ENCODE measurements at regions not wholly inside any gene's neighbourhood (a gene's known extent, or its start where the extent isn't known, plus 50 kb on each side); places are given as distances from the start of the nearest gene placed in this dataset.
"Not testable (repeated sequence)": the region's sequence is repeated elsewhere in the genome, so short reads cannot be mapped to it uniquely, and the experiment has no call there.

DNA sequence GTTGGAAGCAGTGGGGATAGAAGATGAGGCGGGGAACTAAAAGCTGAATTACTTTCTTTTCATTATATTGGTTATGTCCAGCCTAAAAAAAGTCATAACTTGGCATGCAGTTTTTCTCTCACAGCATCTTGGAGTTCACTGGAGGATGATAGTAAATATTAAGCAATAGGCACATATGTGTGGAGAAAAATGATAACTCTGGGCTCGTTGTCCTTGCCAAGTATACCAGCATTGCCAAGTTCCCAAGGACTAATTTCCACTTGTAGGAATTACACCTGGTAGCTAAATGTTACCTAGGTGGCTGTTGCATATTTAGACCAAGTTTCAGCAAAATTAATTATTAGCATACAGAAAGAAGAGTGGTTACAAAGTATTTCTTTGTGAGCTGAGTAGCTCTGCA is 1007.6 kb downstream of the ANKRD7 start:
- in situ Hi-C loops (cut with HindIII; ENCODE audit: low pct_ligation_motif_present, low sequenced_read_pairs) = no loop called here
- DNase-seq = no peak
- Histone ChIP-seq H3K27ac (no peak overlapping the region), H3K27me3 (replicated peaks) (no peaks in the 10 kb centered on the region), H3K4me3 (ENCODE audit: low read depth, low read length) (no peak overlapping the region), H3K36me3 (replicated peaks) (no peaks in the 10 kb centered on the region)
- TF ChIP-seq, protein P1, sequence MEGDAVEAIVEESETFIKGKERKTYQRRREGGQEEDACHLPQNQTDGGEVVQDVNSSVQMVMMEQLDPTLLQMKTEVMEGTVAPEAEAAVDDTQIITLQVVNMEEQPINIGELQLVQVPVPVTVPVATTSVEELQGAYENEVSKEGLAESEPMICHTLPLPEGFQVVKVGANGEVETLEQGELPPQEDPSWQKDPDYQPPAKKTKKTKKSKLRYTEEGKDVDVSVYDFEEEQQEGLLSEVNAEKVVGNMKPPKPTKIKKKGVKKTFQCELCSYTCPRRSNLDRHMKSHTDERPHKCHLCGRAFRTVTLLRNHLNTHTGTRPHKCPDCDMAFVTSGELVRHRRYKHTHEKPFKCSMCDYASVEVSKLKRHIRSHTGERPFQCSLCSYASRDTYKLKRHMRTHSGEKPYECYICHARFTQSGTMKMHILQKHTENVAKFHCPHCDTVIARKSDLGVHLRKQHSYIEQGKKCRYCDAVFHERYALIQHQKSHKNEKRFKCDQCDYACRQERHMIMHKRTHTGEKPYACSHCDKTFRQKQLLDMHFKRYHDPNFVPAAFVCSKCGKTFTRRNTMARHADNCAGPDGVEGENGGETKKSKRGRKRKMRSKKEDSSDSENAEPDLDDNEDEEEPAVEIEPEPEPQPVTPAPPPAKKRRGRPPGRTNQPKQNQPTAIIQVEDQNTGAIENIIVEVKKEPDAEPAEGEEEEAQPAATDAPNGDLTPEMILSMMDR (IDR thresholded peaks at IDR 0.05; ENCODE audit: low read depth, low read length, missing control alignments) = no peak

DNA sequence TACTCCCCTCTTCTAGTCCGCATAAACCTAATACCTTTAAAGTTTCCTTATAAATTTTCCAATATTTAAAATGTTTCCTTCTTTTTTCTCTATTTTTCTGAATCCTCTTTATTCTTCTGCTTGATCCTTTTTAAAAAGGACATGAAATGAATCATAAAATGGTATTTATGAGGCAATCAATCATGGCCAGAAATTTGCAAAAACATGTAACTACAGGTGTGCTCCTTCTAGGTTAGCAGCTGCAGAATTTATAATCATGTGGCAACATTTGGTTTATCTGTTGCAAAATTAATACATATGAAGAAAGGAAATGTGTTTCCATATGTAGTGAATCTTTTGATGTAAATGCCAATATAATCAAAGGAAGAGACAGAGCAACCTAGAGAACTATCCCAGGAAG is 1008.5 kb downstream of the ANKRD7 start:
- Histone ChIP-seq H3K27ac (no peak overlapping the region), H3K36me3 (replicated peaks) (no peaks in the 10 kb centered on the region), H3K27me3 (replicated peaks) (no peaks in the 10 kb centered on the region), H3K4me3 (ENCODE audit: low read depth, low read length) (no peak overlapping the region)
- DNase-seq = no peak
- in situ Hi-C loops (cut with HindIII; ENCODE audit: low pct_ligation_motif_present, low sequenced_read_pairs) = no loop called here
- TF ChIP-seq, protein P1 (IDR thresholded peaks at IDR 0.05; ENCODE audit: low read depth, low read length, missing control alignments) = no peak

DNA sequence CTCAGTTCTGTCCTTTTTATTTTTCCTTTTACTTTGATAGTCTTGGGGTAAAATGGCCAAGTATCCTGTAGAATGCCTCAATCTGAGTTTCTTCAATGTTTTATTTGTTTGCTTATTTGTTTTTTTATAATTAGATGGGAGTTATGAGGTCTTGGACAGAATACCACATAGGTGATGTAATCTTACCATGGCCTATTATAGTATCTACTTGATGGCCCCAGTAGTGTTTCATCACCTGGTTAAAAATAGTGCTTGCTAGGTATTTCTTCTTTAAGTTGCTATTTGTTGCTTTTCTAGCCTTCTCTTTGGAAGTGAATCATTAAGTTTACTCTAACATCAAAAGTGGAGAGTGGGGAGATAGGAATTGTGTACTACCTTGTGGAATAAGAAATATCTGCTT is 1020.0 kb upstream of the KCND2 start:
- TF ChIP-seq, protein P1 (IDR thresholded peaks at IDR 0.05; ENCODE audit: low read depth, low read length, missing control alignments) = no peak
- Histone ChIP-seq H3K27me3 (replicated peaks) (no peaks in the 10 kb centered on the region), H3K27ac (no peak overlapping the region), H3K4me3 (ENCODE audit: low read depth, low read length) (no peak overlapping the region), H3K36me3 (replicated peaks) (no peaks in the 10 kb centered on the region)
- in situ Hi-C loops (cut with HindIII; ENCODE audit: low pct_ligation_motif_present, low sequenced_read_pairs) = no loop called here
- DNase-seq = no peak

GRCh38 chr7:119254742-119255141 is 1018.2 kb upstream of the KCND2 start:
- H3K4me3 ChIP-seq (ENCODE audit: low read depth, low read length) = no peak overlapping the region
- TF ChIP-seq, protein P1 (IDR thresholded peaks at IDR 0.05; ENCODE audit: low read depth, low read length, missing control alignments) = no peak
- no peak for DNase-seq
- H3K36me3 ChIP-seq (replicated peaks) = no peaks in the 10 kb centered on the region
- in situ Hi-C loops (cut with HindIII; ENCODE audit: low pct_ligation_motif_present, low sequenced_read_pairs) = no loop called here
- no peaks in the 10 kb centered on the region for H3K27me3 ChIP-seq (replicated peaks)
- H3K27ac ChIP-seq = no peak overlapping the region

DNA sequence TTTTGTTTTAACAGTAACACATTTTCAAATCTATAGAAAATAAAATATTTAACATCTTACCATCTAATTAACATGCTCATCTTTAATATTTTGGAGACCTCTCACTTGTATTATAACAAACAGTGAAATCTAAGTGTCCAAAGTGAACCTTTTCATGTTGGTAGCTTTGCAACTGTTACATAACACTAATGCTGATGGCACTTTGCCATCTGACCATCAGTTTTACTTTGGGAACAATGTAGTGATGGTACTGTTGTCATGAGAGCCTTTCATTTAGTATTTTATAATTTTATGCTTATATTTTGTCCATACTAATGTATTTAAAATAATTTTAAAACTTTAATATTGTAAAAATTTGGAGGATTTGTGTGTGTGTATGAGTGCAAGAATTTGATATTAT is 1017.0 kb upstream of the KCND2 start:
- DNase-seq = no peak
- Histone ChIP-seq H3K27ac (no peak overlapping the region), H3K27me3 (replicated peaks) (no peaks in the 10 kb centered on the region), H3K36me3 (replicated peaks) (no peaks in the 10 kb centered on the region), H3K4me3 (ENCODE audit: low read depth, low read length) (no peak overlapping the region)
- TF ChIP-seq, protein P1 (IDR thresholded peaks at IDR 0.05; ENCODE audit: low read depth, low read length, missing control alignments) = no peak
- in situ Hi-C loops (cut with HindIII; ENCODE audit: low pct_ligation_motif_present, low sequenced_read_pairs) = no loop called here

DNA sequence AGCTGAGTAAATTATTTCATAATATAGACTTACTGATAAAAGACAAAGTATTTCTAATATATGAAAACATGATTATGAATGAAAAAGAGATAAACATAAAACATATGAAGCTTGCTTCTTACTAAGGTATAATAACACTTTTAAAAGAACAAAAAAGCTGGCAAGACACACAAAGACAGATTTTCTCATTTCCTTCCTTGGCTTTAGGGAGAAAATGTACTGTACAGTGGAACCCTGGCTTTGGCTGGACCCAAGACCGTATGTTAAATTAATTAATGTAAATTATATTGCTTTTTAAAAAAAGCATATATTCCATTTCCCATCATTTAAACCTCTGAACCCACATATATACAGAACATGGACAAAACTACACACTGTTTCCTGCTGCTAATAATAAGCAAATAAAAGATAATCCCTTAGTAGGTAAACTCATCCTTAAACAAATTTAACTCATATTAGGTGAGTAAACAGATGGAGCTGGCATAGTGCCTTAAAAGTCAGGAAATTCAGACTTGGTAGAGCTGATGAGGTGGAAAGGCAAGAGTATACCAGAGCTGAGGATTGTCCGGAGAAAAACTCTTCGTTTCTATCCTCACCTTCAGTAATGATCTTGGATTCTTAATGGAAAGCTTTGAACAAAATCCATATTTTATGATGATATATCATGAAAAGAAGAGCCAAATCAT is 1016.4 kb upstream of the KCND2 start:
- no peak overlapping the region for H3K27ac ChIP-seq
- no peak for DNase-seq
- in situ Hi-C loops (cut with HindIII; ENCODE audit: low pct_ligation_motif_present, low sequenced_read_pairs) = no loop called here
- H3K36me3 ChIP-seq (replicated peaks) = no peaks in the 10 kb centered on the region
- no peaks in the 10 kb centered on the region for H3K27me3 ChIP-seq (replicated peaks)
- no peak overlapping the region for H3K4me3 ChIP-seq (ENCODE audit: low read depth, low read length)
- TF ChIP-seq, protein P1 (IDR thresholded peaks at IDR 0.05; ENCODE audit: low read depth, low read length, missing control alignments) = no peak

DNA sequence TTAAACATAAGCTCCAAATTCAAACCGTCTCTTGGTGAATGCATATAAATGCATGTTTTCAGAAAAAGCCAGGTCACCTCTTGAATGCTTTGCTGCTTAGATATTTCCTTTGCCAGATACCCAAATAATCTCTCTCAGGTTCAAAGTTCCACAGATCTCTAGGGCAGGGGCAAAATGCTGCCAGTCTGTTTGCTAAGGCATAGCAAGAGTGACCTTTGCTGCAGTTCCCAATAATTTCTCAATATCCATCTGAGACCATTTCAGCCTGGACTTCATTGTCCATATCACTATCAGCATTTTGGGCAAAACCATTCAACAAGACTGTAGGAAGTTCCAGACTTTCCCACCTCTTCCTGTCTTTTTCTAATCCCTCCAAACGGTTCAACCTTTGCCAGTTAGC is 1006.2 kb upstream of the KCND2 start:
- H3K4me3 ChIP-seq (ENCODE audit: low read depth, low read length); H3K36me3 ChIP-seq (replicated peaks); H3K27ac ChIP-seq; DNase-seq; H3K27me3 ChIP-seq (replicated peaks); in situ Hi-C loops (cut with HindIII; ENCODE audit: low pct_ligation_motif_present, low sequenced_read_pairs): not testable (repeated sequence)

Measured in brain microvascular endothelial cell (primary cell).